ENCODE measurements at regions not wholly inside any gene's neighbourhood (a gene's known extent, or its start where the extent isn't known, plus 50 kb on each side); places are given as distances from the start of the nearest gene placed in this dataset.

DNA sequence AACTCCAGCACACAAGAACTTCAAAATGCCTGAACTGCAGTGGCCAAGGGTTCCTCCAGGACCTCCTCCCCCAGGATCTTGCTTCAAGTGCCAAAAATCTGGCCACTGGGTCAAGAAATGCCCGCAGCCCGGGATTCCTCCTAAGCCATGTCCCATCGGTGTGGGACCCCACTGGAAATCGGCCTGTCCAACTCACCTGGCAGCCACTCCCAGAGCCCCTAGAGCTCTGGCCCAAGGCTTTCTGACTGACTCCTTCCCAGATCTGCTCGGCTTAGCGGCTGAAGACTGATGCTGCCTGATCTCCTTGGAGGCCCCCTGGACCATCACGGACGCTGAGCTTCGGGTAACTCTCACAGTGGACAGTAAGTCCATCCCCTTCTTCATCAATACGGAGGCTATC is 306.4 kb downstream of the RBM43 start:
- H3K4me1 ChIP-seq (ENCODE audit: control insufficient read depth in 1 of 2, insufficient read depth in 2 of 2, low read length in 2 of 2), result no peaks in the 10 kb centered on the region
- H3K9ac ChIP-seq (ENCODE audit: low read depth in 1 of 2, low read length in 2 of 2), result no peak overlapping the region
- no peak overlapping the region for H3K4me3 ChIP-seq (ENCODE audit: low read depth in 1 of 2, low read length in 2 of 2)
- no peaks in the 10 kb centered on the region for H3K36me3 ChIP-seq (ENCODE audit: control insufficient read depth in 1 of 2, insufficient read depth in 2 of 2, low read length in 2 of 2)
- H3K27me3 ChIP-seq (ENCODE audit: control insufficient read depth in 1 of 2, insufficient read depth in 2 of 2, low read length in 2 of 2), result no peaks in the 10 kb centered on the region
- no peak overlapping the region for H3K27ac ChIP-seq (ENCODE audit: low read depth, low read length)
- no peaks in the 10 kb centered on the region for H3K9me3 ChIP-seq (ENCODE audit: control insufficient read depth in 1 of 2, low read length in 2 of 2)

- no peaks in the 10 kb centered on the region for H3K36me3 ChIP-seq (ENCODE audit: control insufficient read depth in 1 of 2, insufficient read depth in 2 of 2, low read length in 2 of 2)
- no peaks in the 10 kb centered on the region for H3K4me1 ChIP-seq (ENCODE audit: control insufficient read depth in 1 of 2, insufficient read depth in 2 of 2, low read length in 2 of 2)
- no peak overlapping the region for H3K4me3 ChIP-seq (ENCODE audit: low read depth in 1 of 2, low read length in 2 of 2)
- no peaks in the 10 kb centered on the region for H3K27me3 ChIP-seq (ENCODE audit: control insufficient read depth in 1 of 2, insufficient read depth in 2 of 2, low read length in 2 of 2)
- H3K9me3 ChIP-seq (ENCODE audit: control insufficient read depth in 1 of 2, low read length in 2 of 2), result no peaks in the 10 kb centered on the region
- H3K27ac ChIP-seq (ENCODE audit: low read depth, low read length), result no peak overlapping the region
- H3K9ac ChIP-seq (ENCODE audit: low read depth in 1 of 2, low read length in 2 of 2), result no peak overlapping the region
Measured at GRCh38 chr2:150946831-150947230, 314.8 kb downstream of the RBM43 start.

GRCh38 chr2:150944315-150944714 is 317.3 kb downstream of the RBM43 start:
- Histone ChIP-seq H3K27me3 (ENCODE audit: control insufficient read depth in 1 of 2, insufficient read depth in 2 of 2, low read length in 2 of 2) (no peaks in the 10 kb centered on the region), H3K4me1 (ENCODE audit: control insufficient read depth in 1 of 2, insufficient read depth in 2 of 2, low read length in 2 of 2) (no peaks in the 10 kb centered on the region), H3K9me3 (ENCODE audit: control insufficient read depth in 1 of 2, low read length in 2 of 2) (no peaks in the 10 kb centered on the region), H3K27ac (ENCODE audit: low read depth, low read length) (no peak overlapping the region), H3K9ac (ENCODE audit: low read depth in 1 of 2, low read length in 2 of 2) (no peak overlapping the region), H3K4me3 (ENCODE audit: low read depth in 1 of 2, low read length in 2 of 2) (no peak overlapping the region), H3K36me3 (ENCODE audit: control insufficient read depth in 1 of 2, insufficient read depth in 2 of 2, low read length in 2 of 2) (no peaks in the 10 kb centered on the region)

DNA sequence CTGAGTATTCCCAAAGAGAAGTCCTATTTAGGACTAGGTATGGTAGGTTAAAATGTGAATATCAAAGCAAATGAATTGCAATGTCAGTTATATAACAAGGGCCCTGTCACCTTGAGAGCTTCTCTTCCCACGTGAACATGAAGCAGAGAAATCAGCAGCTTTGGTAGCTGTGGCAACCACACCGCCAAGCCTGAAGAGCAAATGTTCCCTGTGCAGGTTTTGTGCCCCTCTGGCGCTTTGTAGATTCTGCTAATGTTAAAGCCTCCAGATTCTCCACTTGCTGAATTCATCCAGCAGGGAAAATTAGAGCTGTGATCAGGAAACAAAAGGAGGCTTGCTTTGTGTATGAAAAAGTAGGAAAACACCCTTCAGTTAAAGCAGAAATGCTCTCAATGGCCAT is 322.6 kb downstream of the RBM43 start:
- H3K27me3 ChIP-seq (ENCODE audit: control insufficient read depth in 1 of 2, insufficient read depth in 2 of 2, low read length in 2 of 2), result no peaks in the 10 kb centered on the region
- no peaks in the 10 kb centered on the region for H3K9me3 ChIP-seq (ENCODE audit: control insufficient read depth in 1 of 2, low read length in 2 of 2)
- no peak overlapping the region for H3K27ac ChIP-seq (ENCODE audit: low read depth, low read length)
- no peak overlapping the region for H3K4me3 ChIP-seq (ENCODE audit: low read depth in 1 of 2, low read length in 2 of 2)
- no peaks in the 10 kb centered on the region for H3K36me3 ChIP-seq (ENCODE audit: control insufficient read depth in 1 of 2, insufficient read depth in 2 of 2, low read length in 2 of 2)
- no peaks in the 10 kb centered on the region for H3K4me1 ChIP-seq (ENCODE audit: control insufficient read depth in 1 of 2, insufficient read depth in 2 of 2, low read length in 2 of 2)
- no peak overlapping the region for H3K9ac ChIP-seq (ENCODE audit: low read depth in 1 of 2, low read length in 2 of 2)

- H3K27me3 ChIP-seq (ENCODE audit: control insufficient read depth in 1 of 2, insufficient read depth in 2 of 2, low read length in 2 of 2), result no peaks in the 10 kb centered on the region
- H3K36me3 ChIP-seq (ENCODE audit: control insufficient read depth in 1 of 2, insufficient read depth in 2 of 2, low read length in 2 of 2), result no peaks in the 10 kb centered on the region
- no peak overlapping the region for H3K4me3 ChIP-seq (ENCODE audit: low read depth in 1 of 2, low read length in 2 of 2)
- no peaks in the 10 kb centered on the region for H3K9me3 ChIP-seq (ENCODE audit: control insufficient read depth in 1 of 2, low read length in 2 of 2)
- no peaks in the 10 kb centered on the region for H3K4me1 ChIP-seq (ENCODE audit: control insufficient read depth in 1 of 2, insufficient read depth in 2 of 2, low read length in 2 of 2)
- H3K27ac ChIP-seq (ENCODE audit: low read depth, low read length), result no peak overlapping the region
- no peak overlapping the region for H3K9ac ChIP-seq (ENCODE audit: low read depth in 1 of 2, low read length in 2 of 2)
Measured at GRCh38 chr2:150938527-150938926, 323.1 kb downstream of the RBM43 start.

- Histone ChIP-seq H3K27me3 (ENCODE audit: control insufficient read depth in 1 of 2, insufficient read depth in 2 of 2, low read length in 2 of 2) (no peaks in the 10 kb centered on the region), H3K4me1 (ENCODE audit: control insufficient read depth in 1 of 2, insufficient read depth in 2 of 2, low read length in 2 of 2) (no peaks in the 10 kb centered on the region), H3K4me3 (ENCODE audit: low read depth in 1 of 2, low read length in 2 of 2) (no peak overlapping the region), H3K9ac (ENCODE audit: low read depth in 1 of 2, low read length in 2 of 2) (no peak overlapping the region), H3K9me3 (ENCODE audit: control insufficient read depth in 1 of 2, low read length in 2 of 2) (no peaks in the 10 kb centered on the region), H3K27ac (ENCODE audit: low read depth, low read length) (no peak overlapping the region), H3K36me3 (ENCODE audit: control insufficient read depth in 1 of 2, insufficient read depth in 2 of 2, low read length in 2 of 2) (no peaks in the 10 kb centered on the region)
Measured at GRCh38 chr2:150937030-150937429, 324.6 kb downstream of the RBM43 start.

- Histone ChIP-seq H3K27ac (ENCODE audit: low read depth, low read length) (no peak overlapping the region), H3K27me3 (ENCODE audit: control insufficient read depth in 1 of 2, insufficient read depth in 2 of 2, low read length in 2 of 2) (no peaks in the 10 kb centered on the region), H3K9me3 (ENCODE audit: control insufficient read depth in 1 of 2, low read length in 2 of 2) (no peaks in the 10 kb centered on the region), H3K4me3 (ENCODE audit: low read depth in 1 of 2, low read length in 2 of 2) (no peak overlapping the region), H3K9ac (ENCODE audit: low read depth in 1 of 2, low read length in 2 of 2) (no peak overlapping the region), H3K4me1 (ENCODE audit: control insufficient read depth in 1 of 2, insufficient read depth in 2 of 2, low read length in 2 of 2) (no peaks in the 10 kb centered on the region), H3K36me3 (ENCODE audit: control insufficient read depth in 1 of 2, insufficient read depth in 2 of 2, low read length in 2 of 2) (no peaks in the 10 kb centered on the region)
Measured at GRCh38 chr2:150931451-150931850, 330.2 kb downstream of the RBM43 start.

DNA sequence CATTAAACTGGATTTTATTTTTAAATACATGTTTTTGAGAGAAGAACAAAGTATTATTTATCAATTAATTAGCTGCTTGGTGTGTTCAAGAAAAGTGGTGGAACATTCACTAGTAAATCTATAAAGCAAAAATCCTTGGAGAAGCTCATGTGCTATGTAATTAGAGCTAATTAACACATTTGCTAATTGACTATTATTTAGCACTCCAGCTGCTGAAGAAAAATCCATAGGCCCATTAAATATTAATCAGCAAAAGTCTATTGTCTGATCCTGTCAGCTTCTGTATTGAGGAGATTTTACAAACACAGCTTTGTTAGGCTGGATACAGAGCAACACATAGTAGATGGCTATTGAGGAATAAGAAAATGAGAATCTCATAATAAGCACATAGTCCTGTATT is 336.1 kb downstream of the RBM43 start:
- H3K9me3 ChIP-seq (ENCODE audit: control insufficient read depth in 1 of 2, low read length in 2 of 2), result no peaks in the 10 kb centered on the region
- H3K4me1 ChIP-seq (ENCODE audit: control insufficient read depth in 1 of 2, insufficient read depth in 2 of 2, low read length in 2 of 2), result no peaks in the 10 kb centered on the region
- H3K4me3 ChIP-seq (ENCODE audit: low read depth in 1 of 2, low read length in 2 of 2), result no peak overlapping the region
- no peaks in the 10 kb centered on the region for H3K27me3 ChIP-seq (ENCODE audit: control insufficient read depth in 1 of 2, insufficient read depth in 2 of 2, low read length in 2 of 2)
- H3K9ac ChIP-seq (ENCODE audit: low read depth in 1 of 2, low read length in 2 of 2), result no peak overlapping the region
- no peaks in the 10 kb centered on the region for H3K36me3 ChIP-seq (ENCODE audit: control insufficient read depth in 1 of 2, insufficient read depth in 2 of 2, low read length in 2 of 2)
- H3K27ac ChIP-seq (ENCODE audit: low read depth, low read length), result no peak overlapping the region

DNA sequence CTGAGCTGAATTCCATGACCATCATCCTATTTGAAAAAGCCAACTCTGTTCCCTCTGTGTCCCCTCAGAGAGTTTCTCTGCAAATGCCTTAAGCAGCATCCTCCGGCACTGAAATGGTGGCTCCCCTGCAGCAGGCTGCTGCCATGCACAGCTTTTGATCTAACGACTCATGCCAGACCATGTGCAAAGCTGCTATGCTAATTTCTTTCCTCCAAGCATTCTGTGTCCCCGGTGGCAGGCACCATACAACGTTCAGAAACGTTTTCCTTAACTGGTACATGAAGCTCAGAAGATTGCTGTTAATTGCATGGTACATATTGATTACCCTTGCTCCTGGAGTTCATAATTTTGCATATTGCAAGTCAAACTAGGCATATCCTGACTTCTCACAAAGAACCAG is 336.8 kb downstream of the RBM43 start:
- Histone ChIP-seq H3K4me1 (ENCODE audit: control insufficient read depth in 1 of 2, insufficient read depth in 2 of 2, low read length in 2 of 2) (no peaks in the 10 kb centered on the region), H3K27me3 (ENCODE audit: control insufficient read depth in 1 of 2, insufficient read depth in 2 of 2, low read length in 2 of 2) (no peaks in the 10 kb centered on the region), H3K9me3 (ENCODE audit: control insufficient read depth in 1 of 2, low read length in 2 of 2) (no peaks in the 10 kb centered on the region), H3K27ac (ENCODE audit: low read depth, low read length) (no peak overlapping the region), H3K9ac (ENCODE audit: low read depth in 1 of 2, low read length in 2 of 2) (no peak overlapping the region), H3K4me3 (ENCODE audit: low read depth in 1 of 2, low read length in 2 of 2) (no peak overlapping the region), H3K36me3 (ENCODE audit: control insufficient read depth in 1 of 2, insufficient read depth in 2 of 2, low read length in 2 of 2) (no peaks in the 10 kb centered on the region)

- H3K4me1 ChIP-seq (ENCODE audit: control insufficient read depth in 1 of 2, insufficient read depth in 2 of 2, low read length in 2 of 2), result no peaks in the 10 kb centered on the region
- no peak overlapping the region for H3K27ac ChIP-seq (ENCODE audit: low read depth, low read length)
- H3K9ac ChIP-seq (ENCODE audit: low read depth in 1 of 2, low read length in 2 of 2), result no peak overlapping the region
- H3K4me3 ChIP-seq (ENCODE audit: low read depth in 1 of 2, low read length in 2 of 2), result no peak overlapping the region
- H3K9me3 ChIP-seq (ENCODE audit: control insufficient read depth in 1 of 2, low read length in 2 of 2), result no peaks in the 10 kb centered on the region
- H3K27me3 ChIP-seq (ENCODE audit: control insufficient read depth in 1 of 2, insufficient read depth in 2 of 2, low read length in 2 of 2), result no peaks in the 10 kb centered on the region
- H3K36me3 ChIP-seq (ENCODE audit: control insufficient read depth in 1 of 2, insufficient read depth in 2 of 2, low read length in 2 of 2), result no peaks in the 10 kb centered on the region
Measured at GRCh38 chr2:150919901-150920300, 341.8 kb downstream of the RBM43 start.
